Stomach (tissue), 8 donors: ENCODE measurements at regions not wholly inside any gene's neighbourhood (a gene's known extent, or its start where the extent isn't known, plus 50 kb on each side); places are given as distances from the start of the nearest gene placed in this dataset.
"Not testable (repeated sequence)": the region's sequence is repeated elsewhere in the genome, so short reads cannot be mapped to it uniquely, and the experiment has no call there.

Source experiments
- DNase-seq, 2 donors: peaks; one replicate each; pipeline versions ENCODE4 v3.0.0 to v3.0.0-alpha.2; 2013 to 2019
- H3K27ac ChIP-seq, 5 donors: fragments of 200-600 bp in 4 of 5; sonication (generic) in 4 of 5; one replicate each; pipeline ENCODE4 v1.5.1; 2013 to 2019; ENCODE audit warnings: mild to moderate bottlenecking in 1 of 5, moderate library complexity in 1 of 5
- H3K27me3 ChIP-seq, 3 donors: fragments of 200-600 bp; sonication (generic); one replicate each; pipeline ENCODE4 v1.5.1; 2017 to 2019; ENCODE audit warnings: mixed run types in 1 of 3
- H3K36me3 ChIP-seq, 4 donors: fragments of 200-600 bp; sonication (generic); 1 replicate in 3 of 4; 2 replicates in 1 of 4; pipeline ENCODE4 v1.5.1; 2016 to 2019
- H3K4me1 ChIP-seq, 4 donors: fragments of 200-600 bp; sonication (generic); one replicate each; pipeline ENCODE4 v1.5.1; 2016 to 2019
- H3K4me3 ChIP-seq, 4 donors: fragments of 200-600 bp; sonication (generic) in 3 of 4; one replicate each; pipeline ENCODE4 v1.5.1; 2016 to 2019; ENCODE audit warnings: mild to moderate bottlenecking in 1 of 4
- H3K9me3 ChIP-seq, 4 donors: fragments of 200-600 bp; sonication (generic); one replicate each; pipeline ENCODE4 v1.5.1; 2016 to 2019
- EP300 ChIP-seq: sonication (generic); formaldehyde crosslinking; IDR thresholded peaks from one replicate; pipeline ENCODE4 v1.6.1; 2017; ENCODE audit warnings: antibody characterized with exemption
- POLR2A ChIP-seq, 4 donors: fragments of 450-650 bp; IDR thresholded peaks; one replicate each; pipeline ENCODE4 v1.6.1; 2016; ENCODE audit warnings: antibody characterized with exemption in 4 of 4, control low read depth in 2 of 4, mild to moderate bottlenecking in 1 of 4, moderate library complexity in 1 of 4
- POLR2AphosphoS5 ChIP-seq, 3 donors: sonication (generic); formaldehyde crosslinking; IDR thresholded peaks; one replicate each; pipeline ENCODE4 v1.6.1; 2016; ENCODE audit warnings: antibody characterized with exemption in 3 of 3
- WGBS, 5 donors: extraction: QIAGEN DNeasy Blood & Tissue Kit in 3 of 5; methylation state at CpG; one replicate each; pipeline versions ENCODE4 v1.1.5 to v1.1.7; 2013 to 2018; 5-methylcytosine and 5-hydroxymethylcytosine counted together
- intact Hi-C: fragments of 100-400 bp; cut with DNase I; formaldehyde crosslinking; loops from one replicate; pipeline ENCODE4 v1.15.1; 2023; ENCODE audit warnings: low total_unique reads
- TF ChIP-seq, protein P1 (sequence below), 7 experiments: fragments of 450-650 bp in 4 of 7; fragments of 200-600 bp in 3 of 7; sonication (generic) in 3 of 7; IDR thresholded peaks; one replicate each; pipeline ENCODE4 v1.5.1; 2016 to 2019; ENCODE audit warnings: antibody characterized with exemption in 7 of 7, control low read depth in 2 of 7, mild to moderate bottlenecking in 1 of 7
- donor health status: healthy with polysubstance abuse.
- donor health status: Bipolar disorder and iron deficiency.
- donor health status: healthy.

DNA sequence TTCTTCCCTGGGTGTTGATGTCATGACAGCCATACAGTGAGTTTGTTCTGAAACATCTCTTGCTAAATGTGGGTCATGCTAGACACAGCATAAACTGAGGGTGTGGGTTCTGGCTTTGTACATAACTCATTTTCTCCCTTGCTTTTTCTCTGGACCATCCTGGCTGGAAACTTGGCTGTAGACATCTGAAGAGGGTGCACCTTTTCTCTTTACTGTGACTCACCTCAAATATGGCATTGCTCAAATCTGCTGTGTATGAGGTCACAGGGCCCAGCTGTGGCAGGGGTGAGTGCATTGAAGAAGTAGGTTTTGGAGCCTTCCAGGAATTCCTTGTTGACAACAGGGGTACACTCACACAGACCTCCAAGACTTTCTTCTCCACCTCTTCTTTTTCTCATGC is 465.5 kb upstream of the AMELY start:
- intact Hi-C loops: no loop called here
- Histone ChIP-seq H3K4me1 (no peaks in the 10 kb centered on the region), H3K27me3 (no peaks in the 10 kb centered on the region), H3K4me3 (no peak overlapping the region), H3K36me3 (peaks cover 0 to 50% (median 0%) of the 10 kb centered on the region in 4 donors), H3K27ac (no peak overlapping the region), H3K9me3 (no peaks in the 10 kb centered on the region)
- no peak for DNase-seq
- TF ChIP-seq EP300 (no peak), POLR2AphosphoS5 (IDR thresholded peaks at IDR 0.05) (no peak), POLR2A (IDR thresholded peaks at IDR 0.05) (no peak)
- TF ChIP-seq, protein P1, sequence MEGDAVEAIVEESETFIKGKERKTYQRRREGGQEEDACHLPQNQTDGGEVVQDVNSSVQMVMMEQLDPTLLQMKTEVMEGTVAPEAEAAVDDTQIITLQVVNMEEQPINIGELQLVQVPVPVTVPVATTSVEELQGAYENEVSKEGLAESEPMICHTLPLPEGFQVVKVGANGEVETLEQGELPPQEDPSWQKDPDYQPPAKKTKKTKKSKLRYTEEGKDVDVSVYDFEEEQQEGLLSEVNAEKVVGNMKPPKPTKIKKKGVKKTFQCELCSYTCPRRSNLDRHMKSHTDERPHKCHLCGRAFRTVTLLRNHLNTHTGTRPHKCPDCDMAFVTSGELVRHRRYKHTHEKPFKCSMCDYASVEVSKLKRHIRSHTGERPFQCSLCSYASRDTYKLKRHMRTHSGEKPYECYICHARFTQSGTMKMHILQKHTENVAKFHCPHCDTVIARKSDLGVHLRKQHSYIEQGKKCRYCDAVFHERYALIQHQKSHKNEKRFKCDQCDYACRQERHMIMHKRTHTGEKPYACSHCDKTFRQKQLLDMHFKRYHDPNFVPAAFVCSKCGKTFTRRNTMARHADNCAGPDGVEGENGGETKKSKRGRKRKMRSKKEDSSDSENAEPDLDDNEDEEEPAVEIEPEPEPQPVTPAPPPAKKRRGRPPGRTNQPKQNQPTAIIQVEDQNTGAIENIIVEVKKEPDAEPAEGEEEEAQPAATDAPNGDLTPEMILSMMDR (IDR thresholded peaks at IDR 0.05): no peak

GRCh38 chrY:7374485-7374884 is 462.9 kb upstream of the AMELY start:
- H3K4me3 ChIP-seq, DNase-seq, H3K9me3 ChIP-seq, H3K27ac ChIP-seq, H3K27me3 ChIP-seq, H3K4me1 ChIP-seq, intact Hi-C loops: not testable (repeated sequence)
- H3K36me3 ChIP-seq: peaks cover 0 to 70% (median 0%) of the 10 kb centered on the region in 4 donors
- WGBS, 5 donors: 91 to 96% (median 96%) methylated on average over 4 of the region's 4 CpGs; no CpG with 5 or more reads in 2 of the 5 donors

DNA sequence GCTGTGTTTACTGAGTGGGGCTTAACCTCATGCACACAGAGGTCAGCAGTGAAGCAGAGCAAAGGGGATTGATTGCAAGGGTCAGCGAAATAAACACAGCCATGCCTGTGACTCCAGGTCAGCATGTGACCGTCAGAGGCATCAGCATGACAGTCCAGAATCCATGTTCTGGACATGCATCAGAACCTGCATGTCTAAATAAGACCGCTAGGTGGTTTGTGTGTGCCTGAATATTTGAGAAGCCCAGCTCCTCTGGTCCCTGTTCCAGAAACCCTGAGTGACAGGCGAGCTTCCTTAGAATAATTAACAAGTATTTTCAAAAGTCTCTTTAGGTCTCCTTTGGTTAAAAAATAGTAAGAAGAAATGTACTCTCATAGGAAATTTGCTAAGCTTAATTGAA is 460.4 kb upstream of the AMELY start:
- intact Hi-C loops, H3K4me3 ChIP-seq: not testable (repeated sequence)
- WGBS, 5 donors: 90 to 100% (median 95%) methylated on average over 2 to 4 of the region's 4 CpGs; no CpG with 5 or more reads in 2 of the 5 donors

GRCh38 chrY:7371026-7371425 is 459.5 kb upstream of the AMELY start:
- peaks cover 0 to 61% (median 0%) of the 10 kb centered on the region in 4 donors for H3K36me3 ChIP-seq
- H3K4me1 ChIP-seq, H3K9me3 ChIP-seq, intact Hi-C loops, H3K4me3 ChIP-seq, H3K27ac ChIP-seq, DNase-seq, H3K27me3 ChIP-seq: not testable (repeated sequence)
- WGBS, 5 donors: 81 to 95% (median 92%) methylated on average over 6 of the region's 6 CpGs; no CpG with 5 or more reads in 2 of the 5 donors

More for the DNA sequence above, 460.4 kb upstream of the AMELY start:
- not testable (repeated sequence) for H3K4me1 ChIP-seq, DNase-seq, H3K9me3 ChIP-seq, H3K27ac ChIP-seq, H3K27me3 ChIP-seq
- peaks cover 0 to 70% (median 0%) of the 10 kb centered on the region in 4 donors for H3K36me3 ChIP-seq

GRCh38 chrY:7359520-7359919 is 448.0 kb upstream of the AMELY start:
- Histone ChIP-seq H3K36me3 (peaks cover 0 to 38% (median 0%) of the 10 kb centered on the region in 4 donors), H3K27ac (no peak overlapping the region), H3K27me3 (no peaks in the 10 kb centered on the region), H3K4me1 (no peaks in the 10 kb centered on the region), H3K4me3 (no peak overlapping the region), H3K9me3 (no peaks in the 10 kb centered on the region)
- 76 to 88% (median 81%) methylated on average over 4 of the region's 4 CpGs; no CpG with 5 or more reads in 2 of the 5 donors for WGBS, 5 donors
- TF ChIP-seq POLR2AphosphoS5 (IDR thresholded peaks at IDR 0.05) (no peak), POLR2A (IDR thresholded peaks at IDR 0.05) (no peak), EP300 (no peak)
- TF ChIP-seq, protein P1 (IDR thresholded peaks at IDR 0.05): no peak
- intact Hi-C loops: no loop called here
- no peak for DNase-seq

DNA sequence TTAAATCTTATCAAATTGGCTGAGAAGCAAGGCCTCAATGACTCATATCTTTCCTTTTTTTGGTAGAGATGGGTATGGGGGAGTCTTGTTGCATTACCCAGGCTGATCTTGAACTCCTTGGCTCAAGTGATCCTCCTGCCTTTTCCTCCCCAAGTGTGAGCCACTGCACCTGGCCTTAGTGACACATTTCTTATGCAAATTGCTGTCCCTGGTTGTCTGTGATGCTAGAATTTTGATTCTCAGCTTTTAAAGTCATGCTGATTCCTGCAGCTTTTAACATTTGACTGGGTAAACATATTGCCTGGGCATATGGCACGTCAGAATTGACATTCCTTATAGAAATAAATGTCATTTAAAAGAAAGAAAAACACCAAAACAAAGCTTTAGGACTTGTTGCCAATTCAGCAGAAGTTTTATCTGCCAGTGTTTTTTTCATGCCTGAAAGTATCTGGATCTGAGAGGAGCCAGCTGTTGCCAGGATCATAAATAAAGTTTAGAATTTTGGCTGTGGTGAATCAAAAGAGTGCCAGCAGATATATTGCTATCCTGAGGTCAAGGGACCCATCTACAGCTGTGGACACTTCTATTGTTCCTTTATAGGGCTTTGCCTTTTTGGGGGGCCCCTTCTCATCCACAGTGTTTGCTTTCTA is 446.7 kb upstream of the AMELY start:
- Histone ChIP-seq H3K4me1 (no peaks in the 10 kb centered on the region), H3K9me3 (no peaks in the 10 kb centered on the region), H3K27me3 (no peaks in the 10 kb centered on the region), H3K36me3 (peaks cover 0 to 27% (median 0%) of the 10 kb centered on the region in 4 donors), H3K4me3 (no peak overlapping the region), H3K27ac (no peak overlapping the region)
- WGBS, 5 donors: 21 to 25% (median 24%) methylated on average over 1 of the region's 1 CpG; no CpG with 5 or more reads in 2 of the 5 donors
- TF ChIP-seq, protein P1 (IDR thresholded peaks at IDR 0.05): no peak
- no peak for TF ChIP-seq EP300
- TF ChIP-seq POLR2AphosphoS5 (IDR thresholded peaks at IDR 0.05): no peak
- intact Hi-C loops: no loop called here
- no peak for DNase-seq

GRCh38 chrY:7355891-7356290 is 444.3 kb upstream of the AMELY start:
- H3K4me3 ChIP-seq, H3K4me1 ChIP-seq, DNase-seq, H3K27ac ChIP-seq, H3K9me3 ChIP-seq, intact Hi-C loops, H3K27me3 ChIP-seq: not testable (repeated sequence)
- 88 to 92% (median 91%) methylated on average over 6 of the region's 6 CpGs; no CpG with 5 or more reads in 2 of the 5 donors for WGBS, 5 donors
- peaks cover 0 to 20% (median 0%) of the 10 kb centered on the region in 4 donors for H3K36me3 ChIP-seq
